ENCODE measurements at regions not wholly inside any gene's neighbourhood (a gene's known extent, or its start where the extent isn't known, plus 50 kb on each side); places are given as distances from the start of the nearest gene placed in this dataset.

DNA sequence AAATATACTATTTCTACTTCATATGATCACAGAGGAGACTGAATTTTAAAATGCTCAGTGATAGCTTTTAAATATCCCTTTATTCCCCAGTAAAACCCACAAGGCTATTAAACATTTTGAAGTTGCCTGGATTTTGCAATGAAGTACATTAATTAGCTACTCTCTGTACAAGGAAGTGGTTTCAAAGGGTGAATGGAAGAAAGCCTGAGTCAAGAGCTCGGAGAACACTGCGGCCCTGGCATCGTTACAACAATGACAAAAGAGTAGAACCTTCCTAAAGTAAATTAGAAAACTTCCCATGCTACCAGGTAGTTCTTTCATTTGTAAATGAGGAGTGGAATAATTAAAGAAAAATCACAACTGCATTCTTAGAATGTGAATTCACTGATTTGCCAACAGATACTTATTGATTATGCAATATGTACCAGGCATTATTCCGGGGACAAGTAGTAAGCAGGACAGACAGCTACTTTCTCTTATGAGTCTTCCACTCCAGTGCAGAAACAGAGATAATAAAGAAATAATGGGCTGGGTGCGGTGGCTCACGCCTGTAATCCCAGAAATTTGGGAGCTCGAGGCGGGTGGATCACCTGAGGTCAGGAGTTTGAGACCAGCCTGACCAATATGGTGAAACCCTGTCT, 63.0 kb downstream of the ZNF22 start:
- no peak for TF ChIP-seq CTCF (IDR thresholded peaks at IDR 0.05)
- TF ChIP-seq POLR2A (IDR thresholded peaks at IDR 0.05): no peak
